Kidney epithelial cell (primary cell): ENCODE measurements at regions not wholly inside any gene's neighbourhood (a gene's known extent, or its start where the extent isn't known, plus 50 kb on each side); places are given as distances from the start of the nearest gene placed in this dataset.
A peak's percentile ranks its signal among the peaks of the same experiment; 100 is the strongest.

Experiments used
- DNase-seq: peaks from one replicate; pipeline ENCODE4 v3.0.0-alpha.2; 2010; ENCODE audit warnings: low read depth
- H3K27me3 ChIP-seq: 2 replicates; pipeline ENCODE4 v1.6.0; 2011; ENCODE audit warnings: low read length; ENCODE audit not compliant: control insufficient read depth, insufficient read depth
- H3K36me3 ChIP-seq: 2 replicates; pipeline ENCODE4 v1.5.1; 2011; ENCODE audit warnings: low read length; ENCODE audit not compliant: control insufficient read depth, insufficient read depth
- H3K4me3 ChIP-seq: 2 replicates; pipeline ENCODE4 v1.5.1; 2011; ENCODE audit warnings: low read depth, mild to moderate bottlenecking, control low read depth, low read length
- CTCF ChIP-seq: IDR thresholded peaks from 2 replicates; pipeline ENCODE4 v1.5.1; 2011; ENCODE audit warnings: mild to moderate bottlenecking, moderate library complexity, low read length, control low read depth, inconsistent platforms; ENCODE audit not compliant: insufficient read depth, poor library complexity, severe bottlenecking

GRCh38 chr10:91689731-91690168 is 56.9 kb upstream of the PPP1R3C start:
- DNase-seq: no peak
- no peaks in the 10 kb centered on the region for H3K27me3 ChIP-seq
- H3K36me3 ChIP-seq: no peaks in the 10 kb centered on the region

GRCh38 chr10:91684841-91685240 is 52.0 kb upstream of the PPP1R3C start:
- Histone ChIP-seq H3K4me3 (no peak overlapping the region), H3K27me3 (no peaks in the 10 kb centered on the region), H3K36me3 (no peaks in the 10 kb centered on the region)
- no peak for DNase-seq
- TF ChIP-seq CTCF: no peak

More at GRCh38 chr10:91689731-91690168, 56.9 kb upstream of the PPP1R3C start:
- TF ChIP-seq CTCF: no peak
- H3K4me3 ChIP-seq: no peak overlapping the region

- H3K27me3 ChIP-seq: no peaks in the 10 kb centered on the region
- TF ChIP-seq CTCF: no peak
- no peak overlapping the region for H3K4me3 ChIP-seq
- H3K36me3 ChIP-seq: no peaks in the 10 kb centered on the region
- DNase-seq: peak; percentile 74
Measured at GRCh38 chr10:91683975-91684374, 51.1 kb upstream of the PPP1R3C start.

- no peak for DNase-seq
- Histone ChIP-seq H3K4me3 (no peak overlapping the region), H3K36me3 (no peaks in the 10 kb centered on the region), H3K27me3 (no peaks in the 10 kb centered on the region)
- TF ChIP-seq CTCF: no peak
Measured at GRCh38 chr10:91682912-91683311, 50.0 kb upstream of the PPP1R3C start.
